ENCODE measurements at regions not wholly inside any gene's neighbourhood (a gene's known extent, or its start where the extent isn't known, plus 50 kb on each side); places are given as distances from the start of the nearest gene placed in this dataset.
A peak's percentile ranks its signal among the peaks of the same experiment; 100 is the strongest.

- H3K4me3 ChIP-seq: no peak overlapping the region
- no peaks in the 10 kb centered on the region for H3K36me3 ChIP-seq
- H3K4me1 ChIP-seq: no peaks in the 10 kb centered on the region
- 40 to 63% methylated on average over 8 of the region's 9 CpGs for WGBS, 2 donors
- intact Hi-C loops (cut with DNase I): no loop called here
- DNase-seq: no peak
- TF ChIP-seq CTCF (IDR thresholded peaks at IDR 0.05) (no peak), POLR2A (IDR thresholded peaks at IDR 0.05) (no peak)
- H3K27me3 ChIP-seq: peaks cover 0 to 9% (median 0%) of the 10 kb centered on the region in 4 donors
- H3K27ac ChIP-seq: no peak overlapping the region
- no peaks in the 10 kb centered on the region for H3K9me3 ChIP-seq
Observed at GRCh38 chr15:29379647-29380046, 110.0 kb upstream of the NSMCE3 start.

- Histone ChIP-seq H3K27me3 (peaks cover 0 to 9% (median 0%) of the 10 kb centered on the region in 4 donors), H3K4me3 (no peak overlapping the region), H3K4me1 (no peaks in the 10 kb centered on the region), H3K36me3 (no peaks in the 10 kb centered on the region), H3K9me3 (no peaks in the 10 kb centered on the region), H3K27ac (no peak overlapping the region)
- intact Hi-C loops (cut with DNase I): no loop called here
- TF ChIP-seq POLR2A (IDR thresholded peaks at IDR 0.05) (no peak), CTCF (IDR thresholded peaks at IDR 0.05) (no peak)
- DNase-seq: no peak
- 65% methylated on average over 3 to 6 of the region's 6 CpGs for WGBS, 2 donors
Observed at GRCh38 chr15:29377161-29377560, 107.5 kb upstream of the NSMCE3 start.

GRCh38 chr15:29376590-29376989 is 107.0 kb upstream of the NSMCE3 start:
- 65% methylated on average over 7 to 8 of the region's 9 CpGs for WGBS, 2 donors
- DNase-seq: no peak
- H3K27me3 ChIP-seq: peaks cover 0 to 9% (median 0%) of the 10 kb centered on the region in 4 donors
- TF ChIP-seq CTCF (IDR thresholded peaks at IDR 0.05): no peak
- TF ChIP-seq POLR2A (IDR thresholded peaks at IDR 0.05): no peak
- H3K27ac ChIP-seq: no peak overlapping the region
- H3K36me3 ChIP-seq: no peaks in the 10 kb centered on the region
- no peaks in the 10 kb centered on the region for H3K9me3 ChIP-seq
- H3K4me3 ChIP-seq: no peak overlapping the region
- H3K4me1 ChIP-seq: no peaks in the 10 kb centered on the region
- intact Hi-C loops (cut with DNase I): no loop called here

GRCh38 chr15:29369261-29369660 is 99.6 kb upstream of the NSMCE3 start:
- no peak for DNase-seq
- Histone ChIP-seq H3K4me3 (no peak overlapping the region), H3K27me3 (no peaks in the 10 kb centered on the region), H3K36me3 (no peaks in the 10 kb centered on the region), H3K4me1 (no peaks in the 10 kb centered on the region), H3K27ac (no peak overlapping the region), H3K9me3 (peaks cover 0 to 23% (median 10%) of the 10 kb centered on the region in 3 donors)
- no peak for TF ChIP-seq CTCF (IDR thresholded peaks at IDR 0.05)
- no peak for TF ChIP-seq POLR2A (IDR thresholded peaks at IDR 0.05)
- intact Hi-C loops (cut with DNase I): no loop called here
- 76 to 84% methylated on average over 3 of the region's 3 CpGs for WGBS, 2 donors

GRCh38 chr15:29364426-29365078 is 94.9 kb upstream of the NSMCE3 start:
- intact Hi-C loops (cut with DNase I): no loop called here
- Histone ChIP-seq H3K36me3 (no peaks in the 10 kb centered on the region), H3K9me3 (peaks cover 0 to 15% (median 8%) of the 10 kb centered on the region in 3 donors), H3K27me3 (peaks cover 0 to 5% (median 0%) of the 10 kb centered on the region in 4 donors), H3K27ac (no peak overlapping the region), H3K4me1 (no peaks in the 10 kb centered on the region), H3K4me3 (no peak overlapping the region)
- WGBS, 2 donors: 51 to 54% methylated on average over 7 to 8 of the region's 8 CpGs
- DNase-seq: no peak
- TF ChIP-seq POLR2A (IDR thresholded peaks at IDR 0.05) (no peak), CTCF (IDR thresholded peaks at IDR 0.05) (peak in 3 of 6 experiments; percentile 6 to 25 (median 23))
